GM18861 (cell line): ENCODE measurements at regions not wholly inside any gene's neighbourhood (a gene's known extent, or its start where the extent isn't known, plus 50 kb on each side); places are given as distances from the start of the nearest gene placed in this dataset.
"Not testable (repeated sequence)": the region's sequence is repeated elsewhere in the genome, so short reads cannot be mapped to it uniquely, and the experiment has no call there.

Source experiments
- ATAC-seq: cut with Tn5 transposase; IDR thresholded peaks from one replicate; pipeline ENCODE4 v1.9.1; 2021; ENCODE audit not compliant: unreplicated experiment

DNA sequence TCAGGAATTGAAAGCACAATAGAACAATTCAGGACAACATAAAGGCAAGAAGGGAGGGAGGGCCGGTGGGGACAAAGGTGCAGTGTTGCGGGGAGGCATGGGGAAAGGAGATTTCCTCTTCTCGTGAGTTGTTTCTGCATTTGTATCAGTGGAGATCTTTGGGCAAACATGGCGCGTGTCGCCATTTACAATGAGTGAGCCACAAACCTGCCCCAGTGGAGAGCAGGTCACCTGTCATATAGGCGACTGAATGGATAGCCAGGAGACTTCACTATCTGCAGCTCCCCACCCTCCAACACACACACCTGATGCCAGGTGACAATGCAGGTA, 87.7 kb upstream of the SLC45A1 start:
- no peak for ATAC-seq

DNA sequence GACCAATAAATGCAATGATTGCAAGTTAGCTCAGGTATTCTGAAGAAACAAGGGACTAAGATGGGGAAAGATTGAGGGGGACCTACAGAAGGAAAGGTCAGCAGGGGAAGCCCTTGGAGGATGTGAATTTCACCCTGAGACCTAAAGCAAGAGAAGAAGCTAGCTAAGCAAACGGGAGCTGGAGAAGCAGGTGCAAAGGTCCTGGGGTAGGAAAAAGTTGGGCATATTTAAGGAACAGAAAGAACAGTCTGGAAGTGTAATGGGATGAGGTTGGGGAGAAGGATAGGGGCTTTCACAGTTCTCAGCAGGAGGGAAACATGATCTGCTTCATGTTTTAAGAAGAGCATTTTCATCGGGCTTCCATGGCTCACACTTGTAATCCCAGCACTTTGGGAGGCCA, 89.7 kb upstream of the SLC45A1 start:
- no peak for ATAC-seq

- ATAC-seq = not testable (repeated sequence)
These were observed 90.2 kb upstream of the SLC45A1 start for GRCh38 chr1:8227674-8228073.

GRCh38 chr1:8226747-8227146, 91.2 kb upstream of the SLC45A1 start:
- ATAC-seq = no peak

GRCh38 chr1:8226024-8226423, 91.9 kb upstream of the SLC45A1 start:
- ATAC-seq = not testable (repeated sequence)

GRCh38 chr1:8223526-8223925, 94.4 kb upstream of the SLC45A1 start:
- ATAC-seq = no peak

DNA sequence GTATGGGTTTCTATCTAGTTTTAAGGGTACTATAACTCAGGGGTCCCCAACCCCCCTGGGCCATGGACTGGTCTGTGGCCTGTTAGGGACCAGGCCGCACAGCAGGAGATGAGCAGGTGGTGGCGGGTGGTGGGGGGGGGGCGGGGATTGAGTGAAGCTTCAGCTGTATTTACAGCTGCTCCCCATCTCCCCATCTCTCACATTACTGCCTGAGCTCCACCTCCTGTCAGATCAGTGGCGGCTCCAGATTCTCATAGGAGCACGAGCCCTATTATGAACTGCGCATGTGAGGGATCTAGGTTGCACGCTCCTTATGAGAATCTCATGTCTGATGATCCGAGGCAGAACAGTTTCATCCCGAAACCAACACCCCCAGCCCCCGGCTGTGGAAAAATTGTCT, 95.1 kb upstream of the SLC45A1 start:
- ATAC-seq = no peak

DNA sequence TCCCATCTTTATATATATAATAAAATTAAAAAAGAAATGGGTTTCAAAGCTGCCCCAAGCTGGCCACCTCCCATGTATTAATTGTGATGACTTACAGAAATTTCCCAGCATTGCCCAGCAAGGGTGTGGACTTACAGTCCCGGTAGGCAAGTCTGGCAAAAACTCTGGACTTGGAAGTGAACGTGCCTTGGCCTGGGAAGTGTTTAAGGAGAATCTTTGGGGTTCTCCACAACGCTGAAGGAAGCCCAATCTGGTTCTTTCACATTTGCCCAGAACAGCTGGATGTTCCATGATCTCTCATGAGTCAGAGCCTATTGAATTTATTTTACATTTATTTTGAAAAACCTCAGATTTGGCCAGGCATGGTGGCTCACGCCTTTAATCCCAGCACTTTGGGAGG, 98.4 kb upstream of the SLC45A1 start:
- no peak for ATAC-seq

DNA sequence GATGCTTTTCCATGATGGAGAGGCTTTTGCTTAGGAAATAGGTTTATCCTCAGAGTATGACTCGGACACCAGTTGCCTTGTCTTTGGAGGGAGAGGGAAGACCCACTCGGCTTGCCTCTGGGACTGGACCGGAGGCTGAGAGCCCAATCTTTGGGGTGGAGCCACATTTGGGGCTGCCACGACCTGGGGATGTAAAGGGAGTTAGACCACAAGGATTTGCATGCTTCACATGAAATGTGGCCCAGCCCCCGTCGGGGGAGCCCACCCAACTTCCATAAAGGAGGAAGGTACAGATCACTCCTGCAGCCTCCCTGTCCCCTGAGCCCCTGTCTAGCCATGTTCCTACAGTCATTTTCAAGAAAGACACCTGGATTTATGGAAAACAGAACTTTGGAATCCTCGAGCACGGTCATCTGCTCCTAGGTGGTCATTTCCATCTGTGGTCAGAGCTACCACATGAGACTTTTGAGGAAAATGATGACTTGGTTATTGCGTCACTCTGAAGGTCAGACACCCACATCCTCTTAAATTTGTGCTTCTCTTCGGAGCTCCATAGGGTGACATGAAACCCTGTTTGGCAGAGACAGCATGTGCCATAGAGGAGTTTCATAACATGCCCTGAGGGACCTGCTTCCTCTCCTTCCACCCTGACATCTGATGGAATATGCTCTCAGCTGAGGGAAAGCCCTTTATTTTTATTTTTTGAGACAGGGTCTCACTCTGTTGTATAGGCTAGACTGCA, 99.4 kb upstream of the SLC45A1 start:
- ATAC-seq = no peak

DNA sequence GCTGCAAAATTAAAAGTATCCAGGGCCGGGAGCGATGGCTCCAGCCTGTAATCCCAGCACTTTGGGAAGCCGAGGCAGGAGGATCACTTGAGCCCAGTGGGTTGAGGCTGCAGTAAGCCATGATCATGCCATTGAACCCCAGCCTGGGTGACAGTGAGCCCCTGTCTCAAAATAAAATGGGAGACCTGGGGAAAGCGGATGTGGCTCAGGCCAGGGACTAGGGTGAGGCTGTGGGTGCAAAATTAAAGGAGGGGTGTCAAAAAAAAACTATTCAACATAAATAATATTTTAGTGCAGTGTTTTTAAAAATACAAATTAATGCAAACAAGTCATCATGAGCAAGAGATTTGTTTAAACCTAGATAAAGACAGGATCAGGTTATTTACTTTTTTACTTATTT, 100.1 kb upstream of the SLC45A1 start:
- no peak for ATAC-seq

DNA sequence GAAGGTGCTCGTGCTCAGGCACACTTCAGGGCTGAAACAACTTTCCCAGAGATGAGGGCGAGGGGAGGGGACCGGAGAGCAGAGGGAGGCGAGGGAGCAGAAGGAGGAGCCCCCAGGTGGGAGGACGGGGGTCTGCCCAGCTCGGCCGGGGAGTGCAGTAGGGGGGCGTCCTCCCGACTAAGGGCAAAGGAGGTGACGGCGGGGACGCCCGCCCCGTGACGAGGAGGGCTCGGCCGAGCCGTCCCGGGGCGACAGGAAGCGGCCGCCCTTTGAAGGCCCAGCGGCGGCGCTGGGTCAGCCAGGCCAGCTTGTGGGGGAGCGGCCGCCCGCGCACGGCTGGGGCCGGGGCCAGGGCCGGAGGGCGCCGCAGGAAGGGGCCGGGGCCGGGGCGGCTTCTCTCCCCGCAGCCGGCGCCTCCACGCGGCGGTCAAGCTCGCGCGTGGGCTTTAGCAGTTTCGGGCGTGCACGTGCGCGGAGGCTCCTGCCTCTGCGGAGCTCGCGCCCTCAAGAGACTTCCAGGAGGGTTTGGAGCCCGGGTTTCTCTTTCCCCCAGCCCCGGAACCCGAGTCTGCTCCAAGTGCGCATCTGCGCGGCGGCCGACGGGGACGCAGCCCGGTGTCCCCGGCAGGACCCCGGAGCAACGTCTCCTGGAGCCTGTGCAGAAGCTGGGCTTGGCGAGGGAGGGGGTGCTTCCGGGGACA, 100.8 kb upstream of the SLC45A1 start:
- no peak for ATAC-seq

GRCh38 chr1:8216005-8216404, 101.9 kb upstream of the SLC45A1 start:
- no peak for ATAC-seq

DNA sequence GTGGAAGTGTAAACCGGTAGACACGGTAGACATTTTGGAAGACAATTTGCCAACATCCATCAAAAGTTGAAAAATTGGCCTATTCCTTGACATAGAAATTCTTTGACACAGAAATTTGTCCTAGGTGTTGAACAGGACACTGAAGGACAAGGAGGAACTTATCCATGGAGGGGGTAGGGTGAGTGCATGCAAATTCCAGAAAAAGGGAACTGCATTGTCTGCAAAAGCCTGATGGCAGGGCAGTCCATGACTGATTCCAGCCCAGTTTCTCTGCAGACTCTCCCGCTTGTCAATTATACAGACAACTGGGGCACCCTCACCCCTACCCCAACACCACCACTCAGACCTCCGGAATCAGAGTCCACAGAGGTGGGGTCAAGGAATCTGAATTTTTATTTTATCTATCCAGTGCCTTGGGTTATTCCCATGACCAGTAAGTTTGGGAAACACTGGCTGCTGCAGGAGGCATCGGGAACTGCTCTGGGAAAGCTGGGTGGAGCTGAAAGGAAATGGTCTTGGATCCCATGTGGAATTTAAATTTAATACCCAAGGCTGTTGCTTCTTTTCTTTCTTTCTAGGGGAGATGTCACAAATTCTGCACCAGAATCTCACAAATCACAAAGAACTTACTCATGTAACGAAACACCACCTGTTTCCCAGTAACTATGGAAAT, 103.3 kb upstream of the SLC45A1 start:
- ATAC-seq = no peak

DNA sequence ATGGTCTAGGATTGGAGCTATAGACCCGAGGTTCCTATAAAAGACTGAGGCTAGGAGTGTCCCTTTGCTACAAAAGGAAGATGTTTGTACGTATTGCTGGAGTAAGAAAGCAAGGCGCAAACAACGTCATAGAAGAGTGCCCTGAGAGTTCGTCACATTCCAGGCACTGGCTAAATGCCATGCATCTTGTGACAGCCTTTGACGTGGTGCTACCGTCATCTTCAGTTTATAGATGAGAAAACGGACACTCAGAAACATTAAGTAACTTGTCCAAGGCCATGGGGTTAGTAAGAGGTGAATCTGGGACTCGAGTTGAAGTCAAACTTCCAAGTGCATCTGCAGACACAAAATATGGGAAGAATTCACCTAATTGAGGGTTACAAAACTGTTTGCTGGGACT, 104.2 kb upstream of the SLC45A1 start:
- no peak for ATAC-seq

DNA sequence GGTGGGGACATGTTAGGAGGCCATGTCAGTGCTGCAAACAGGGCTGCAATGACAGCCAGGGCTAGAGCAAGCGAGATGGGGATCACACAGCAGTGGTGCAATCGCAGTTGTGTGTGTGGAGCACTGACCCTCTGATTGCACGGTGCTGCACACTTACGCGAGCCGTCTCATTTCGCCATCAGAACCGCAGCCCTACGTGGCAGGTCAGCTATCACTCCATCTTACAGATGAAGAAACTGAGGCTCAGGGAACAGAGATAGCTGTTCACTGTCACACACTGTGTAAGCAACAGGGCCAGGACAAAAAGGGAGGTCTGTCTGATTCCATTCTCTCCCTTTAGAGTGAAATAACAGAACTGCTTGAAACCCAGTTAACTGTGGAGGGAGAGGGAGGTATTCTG, 104.8 kb upstream of the SLC45A1 start:
- no peak for ATAC-seq

DNA sequence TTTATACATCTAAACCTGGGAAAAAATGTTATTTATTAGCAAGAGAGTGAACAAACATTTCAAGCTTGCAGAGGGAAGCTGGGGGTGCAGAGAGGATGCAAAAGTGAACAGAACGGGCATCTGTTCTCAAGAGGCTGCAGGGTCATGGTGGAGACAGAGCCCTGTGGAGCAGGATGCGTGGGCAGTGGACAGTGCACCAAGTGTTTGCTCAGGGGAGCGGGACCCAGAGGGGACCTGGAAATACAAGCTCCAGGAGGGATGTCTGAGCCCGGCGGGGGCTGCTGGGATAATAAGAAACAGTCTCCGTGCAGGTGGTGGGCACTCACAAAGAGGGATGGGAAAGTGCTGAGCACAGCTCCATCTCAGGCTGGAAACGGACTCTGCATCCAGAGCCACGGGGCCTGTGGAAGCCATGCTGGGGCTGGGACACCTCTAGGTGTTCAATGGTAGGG, 105.3 kb upstream of the SLC45A1 start:
- ATAC-seq = no peak

- no peak for ATAC-seq
These were observed 105.9 kb upstream of the SLC45A1 start for GRCh38 chr1:8211883-8212579.

DNA sequence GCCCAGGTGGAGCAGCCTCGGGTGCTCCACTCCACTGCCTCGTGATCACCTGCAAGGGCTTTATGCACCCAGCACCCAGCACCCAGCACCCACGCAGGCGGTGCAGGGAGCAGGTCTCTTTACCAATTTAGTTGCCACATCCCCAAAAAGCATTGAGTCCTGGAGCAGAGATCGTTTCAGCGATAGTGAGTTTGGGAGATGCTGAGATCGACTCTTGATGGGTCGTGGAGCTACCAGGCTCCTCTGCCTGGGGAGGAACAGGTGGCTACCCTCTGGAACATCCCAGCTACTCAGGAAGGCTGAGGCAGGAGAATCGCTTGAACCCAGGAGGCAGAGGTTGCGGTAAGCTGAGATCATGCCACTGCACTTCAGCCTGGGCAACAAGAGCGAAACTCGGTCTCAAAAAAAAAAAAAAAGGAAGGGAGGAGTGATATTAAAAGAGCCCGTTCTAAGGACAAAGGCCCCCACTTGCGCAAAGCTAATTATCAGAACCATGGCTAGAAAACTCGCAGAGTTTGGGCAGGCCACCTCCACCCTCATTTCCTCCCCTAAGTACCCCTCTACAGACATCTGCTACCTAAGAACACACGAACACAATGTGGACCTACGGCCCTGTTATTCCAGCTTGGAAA, 106.5 kb upstream of the SLC45A1 start:
- ATAC-seq = no peak

- ATAC-seq = no peak
These were observed 110.7 kb upstream of the SLC45A1 start for GRCh38 chr1:8207202-8207601.

- ATAC-seq = no peak
These were observed 111.5 kb upstream of the SLC45A1 start for GRCh38 chr1:8206391-8206790.

DNA sequence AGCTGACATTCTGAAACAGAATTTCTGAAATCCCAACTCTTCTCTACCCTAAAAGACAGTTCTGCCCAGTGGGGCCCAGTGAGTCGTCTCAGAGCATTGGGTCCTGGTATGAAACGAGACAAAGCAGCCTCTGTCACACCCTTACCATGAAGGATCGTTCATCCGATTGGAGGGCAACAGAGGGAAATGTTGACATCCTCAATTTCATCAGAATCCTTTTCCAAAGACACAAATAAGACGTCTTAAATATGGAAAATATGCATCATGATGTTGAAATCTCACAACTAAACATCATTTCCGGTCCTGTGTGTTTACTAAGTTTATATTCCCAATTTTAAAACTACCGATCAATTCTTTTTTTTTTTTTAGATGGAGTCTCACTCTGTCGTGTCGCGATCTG, 112.1 kb upstream of the SLC45A1 start:
- ATAC-seq = no peak
